Amygdala (tissue), 56 donors: ENCODE measurements at regions not wholly inside any gene's neighbourhood (a gene's known extent, or its start where the extent isn't known, plus 50 kb on each side); places are given as distances from the start of the nearest gene placed in this dataset.
A peak's percentile ranks its signal among the peaks of the same experiment; 100 is the strongest.
"Not testable (repeated sequence)": the region's sequence is repeated elsewhere in the genome, so short reads cannot be mapped to it uniquely, and the experiment has no call there.

ENCODE experiments used
- DNase-seq, 56 donors: peaks; one replicate each; lab custom pipeline; 2025; lab: John Stamatoyannopoulos, UW

DNA sequence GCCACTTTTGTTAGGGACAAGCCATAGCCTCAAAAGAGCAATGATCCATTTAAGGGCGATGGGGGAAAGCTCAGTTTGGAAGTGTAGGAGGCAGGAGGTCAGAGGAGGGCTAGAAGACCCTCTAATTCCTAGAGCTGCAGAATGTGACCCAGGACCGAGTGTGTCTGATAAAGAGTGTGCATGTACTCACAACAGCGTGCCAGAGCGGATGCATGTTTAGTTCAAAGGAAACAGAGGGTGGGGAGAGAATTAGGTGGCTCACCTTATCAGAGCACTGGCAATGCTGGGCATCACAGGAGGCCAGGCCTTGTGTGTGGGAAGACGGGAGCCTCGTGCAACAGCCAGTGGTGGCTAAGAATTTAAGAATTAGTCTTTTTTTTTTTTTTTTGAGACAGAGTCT, 133.9 kb upstream of the COBL start:
- no peak for DNase-seq

- DNase-seq: no peak
These were observed 130.2 kb upstream of the COBL start for GRCh38 chr7:51446785-51447184.

DNA sequence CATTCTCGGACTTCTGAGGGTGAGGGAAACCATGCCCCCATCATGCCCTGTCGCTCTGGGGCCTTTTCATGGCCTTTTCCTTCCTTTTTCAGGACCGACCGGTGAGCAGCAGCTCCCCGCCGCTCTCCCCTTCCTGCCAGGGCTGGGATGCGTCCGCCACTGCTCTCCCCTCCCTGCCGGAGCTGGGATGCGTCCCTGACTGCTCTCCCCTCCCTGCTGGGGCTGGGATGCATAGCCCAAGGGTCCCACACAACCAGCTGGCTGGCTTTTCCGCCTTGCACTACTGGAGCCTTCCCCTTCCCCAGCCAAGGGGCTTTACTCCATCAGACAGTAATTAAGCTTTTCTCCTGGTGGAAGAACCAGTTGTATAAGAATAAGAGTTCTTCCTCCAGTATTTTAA, 129.7 kb upstream of the COBL start:
- no peak for DNase-seq

GRCh38 chr7:51444936-51445335, 128.3 kb upstream of the COBL start:
- DNase-seq: no peak

DNA sequence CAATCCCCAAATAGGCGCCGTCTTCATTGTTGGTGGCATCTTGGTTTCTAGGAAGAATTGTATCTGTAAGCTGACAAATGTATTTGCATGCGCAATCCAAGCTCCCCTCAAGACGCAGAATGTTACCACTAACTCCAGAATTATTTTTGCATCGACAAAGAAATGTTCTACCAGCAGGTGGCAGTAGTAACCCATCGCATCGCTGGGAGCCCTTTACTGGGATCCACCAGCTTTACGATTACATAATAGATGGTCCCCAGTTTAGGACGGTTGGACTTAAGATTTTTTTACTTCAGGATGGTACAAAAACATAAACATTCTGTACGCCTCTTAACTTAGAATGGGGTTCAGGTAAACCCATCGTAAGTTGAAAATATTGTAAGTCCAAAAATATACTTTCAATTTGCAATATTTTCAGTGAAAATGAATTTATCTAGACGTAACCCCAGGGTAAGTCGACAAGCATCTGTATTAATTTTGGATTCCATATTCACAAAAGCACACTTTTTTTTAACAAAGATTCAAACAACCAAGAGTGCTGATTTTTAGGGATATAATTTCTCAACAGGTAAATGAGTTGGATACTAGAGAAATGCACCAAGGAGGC, 114.0 kb upstream of the COBL start:
- peak in 34 of 56 donors; percentile 1 to 70 (median 20) for DNase-seq

- peak in 4 of 56 donors; percentile 1 to 22 (median 4) for DNase-seq
These were observed 111.7 kb upstream of the COBL start for GRCh38 chr7:51428217-51428887.

- no peak for DNase-seq
These were observed 109.6 kb upstream of the COBL start for GRCh38 chr7:51426163-51426562.

DNA sequence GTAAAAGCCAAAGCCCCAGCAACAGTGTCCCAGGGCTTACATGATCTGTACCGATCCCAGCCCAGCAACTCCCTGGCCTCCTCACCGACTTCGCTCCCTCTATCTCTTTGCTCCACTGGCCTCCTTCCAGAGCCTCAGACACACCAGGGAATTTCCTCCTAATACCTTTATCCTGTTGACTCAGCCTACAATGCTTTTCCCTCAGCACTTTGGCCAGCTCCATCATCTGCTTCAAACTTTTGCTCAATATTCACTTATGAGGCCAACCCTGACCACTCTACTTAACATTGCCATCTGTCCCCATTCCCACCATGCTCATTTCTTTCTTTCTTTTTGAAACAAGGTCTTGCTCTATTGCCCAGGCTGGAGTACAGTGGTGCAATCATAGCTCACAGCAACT, 93.3 kb upstream of the COBL start:
- DNase-seq: not testable (repeated sequence)

DNA sequence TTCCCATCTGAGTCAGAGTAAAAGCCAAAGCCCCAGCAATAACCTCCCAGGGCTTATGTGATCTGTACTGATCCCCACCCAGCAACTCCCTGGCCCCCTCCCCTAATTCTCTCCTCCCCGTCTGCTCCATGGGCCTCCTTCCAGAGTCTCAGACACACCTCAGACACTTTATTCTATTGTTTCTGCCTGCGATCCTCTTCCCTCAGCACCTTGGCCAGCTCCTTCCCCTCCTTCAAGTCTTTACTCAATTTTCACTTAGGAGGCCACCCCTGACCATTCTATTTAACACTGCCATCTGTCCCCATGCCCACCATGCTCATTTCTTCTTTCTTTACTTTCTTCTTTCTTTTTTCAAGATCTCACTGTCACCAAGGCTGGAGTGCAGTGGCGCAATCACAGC, 81.0 kb upstream of the COBL start:
- not testable (repeated sequence) for DNase-seq

- not testable (repeated sequence) for DNase-seq
These were observed 76.4 kb upstream of the COBL start for GRCh38 chr7:51393003-51393402.

DNA sequence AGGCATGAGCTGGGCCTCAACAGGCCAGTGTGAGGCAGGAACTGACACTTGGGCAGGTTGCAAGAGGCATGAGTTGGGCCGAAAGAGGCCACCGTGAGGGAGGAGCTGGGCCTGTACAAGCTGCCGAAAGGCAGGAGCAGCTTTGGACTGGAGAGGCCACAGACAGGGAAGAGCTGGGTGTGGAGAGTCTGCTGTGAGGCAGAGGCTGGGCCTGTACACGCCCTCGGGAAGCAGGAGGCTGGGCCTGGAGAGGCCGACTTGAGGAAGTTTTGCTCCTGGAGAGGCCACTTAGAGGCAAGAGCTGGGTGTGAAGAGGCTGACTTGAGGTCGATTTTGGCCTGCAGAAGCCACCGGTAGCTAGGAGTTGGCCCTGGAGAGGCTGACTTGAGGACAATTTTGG, 73.3 kb upstream of the COBL start:
- DNase-seq: not testable (repeated sequence)

DNA sequence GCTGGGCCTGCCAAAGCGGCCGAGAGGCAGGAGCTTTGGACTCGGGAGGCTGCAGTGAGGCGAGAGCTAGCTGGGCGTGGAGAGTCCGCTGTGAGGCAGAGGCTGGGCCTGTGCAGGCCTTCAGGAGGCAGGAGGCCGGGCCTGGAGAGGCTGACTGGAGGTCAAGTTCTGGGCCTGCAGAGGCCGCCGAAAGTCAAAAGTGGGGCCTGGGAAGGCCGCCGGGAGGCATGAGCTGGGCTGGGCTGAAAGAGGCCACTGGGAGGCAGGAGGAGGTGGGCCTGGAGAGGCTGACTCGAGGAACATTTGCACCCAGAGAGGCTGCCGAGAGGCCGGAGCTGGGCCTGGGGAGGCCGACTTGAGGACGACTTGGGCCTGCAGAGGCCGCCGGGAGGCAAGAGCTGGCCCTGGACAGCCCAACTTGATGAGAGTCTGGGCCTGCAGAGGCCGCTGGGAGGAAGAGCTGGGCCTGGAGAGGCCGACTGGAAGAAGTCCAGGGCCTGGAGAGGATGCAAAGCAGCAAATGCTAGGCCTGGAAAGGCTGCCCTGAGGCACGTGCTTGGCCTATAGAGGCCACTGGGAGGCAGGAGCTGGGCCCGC, 72.7 kb upstream of the COBL start:
- DNase-seq: not testable (repeated sequence)

DNA sequence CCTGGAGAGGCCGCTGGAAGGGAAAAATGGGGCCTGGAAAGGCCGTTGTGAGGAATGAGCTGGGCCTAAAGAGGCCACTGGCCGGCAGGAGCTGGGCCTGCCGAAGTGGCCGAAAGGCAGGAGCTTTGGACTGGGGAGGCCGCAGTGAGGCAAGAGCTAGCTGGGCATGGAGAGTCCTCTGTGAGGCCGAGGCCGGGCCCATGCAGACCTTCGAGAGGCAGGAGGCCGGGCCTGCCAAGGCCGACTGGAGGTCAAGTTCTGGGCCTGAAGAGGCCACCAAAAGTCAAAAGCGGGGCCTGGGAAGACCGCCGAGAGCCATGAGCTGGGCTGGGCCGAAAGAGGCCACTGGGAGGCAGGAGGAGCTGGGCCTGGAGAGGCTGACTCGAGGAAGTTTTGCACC, 71.6 kb upstream of the COBL start:
- not testable (repeated sequence) for DNase-seq

DNA sequence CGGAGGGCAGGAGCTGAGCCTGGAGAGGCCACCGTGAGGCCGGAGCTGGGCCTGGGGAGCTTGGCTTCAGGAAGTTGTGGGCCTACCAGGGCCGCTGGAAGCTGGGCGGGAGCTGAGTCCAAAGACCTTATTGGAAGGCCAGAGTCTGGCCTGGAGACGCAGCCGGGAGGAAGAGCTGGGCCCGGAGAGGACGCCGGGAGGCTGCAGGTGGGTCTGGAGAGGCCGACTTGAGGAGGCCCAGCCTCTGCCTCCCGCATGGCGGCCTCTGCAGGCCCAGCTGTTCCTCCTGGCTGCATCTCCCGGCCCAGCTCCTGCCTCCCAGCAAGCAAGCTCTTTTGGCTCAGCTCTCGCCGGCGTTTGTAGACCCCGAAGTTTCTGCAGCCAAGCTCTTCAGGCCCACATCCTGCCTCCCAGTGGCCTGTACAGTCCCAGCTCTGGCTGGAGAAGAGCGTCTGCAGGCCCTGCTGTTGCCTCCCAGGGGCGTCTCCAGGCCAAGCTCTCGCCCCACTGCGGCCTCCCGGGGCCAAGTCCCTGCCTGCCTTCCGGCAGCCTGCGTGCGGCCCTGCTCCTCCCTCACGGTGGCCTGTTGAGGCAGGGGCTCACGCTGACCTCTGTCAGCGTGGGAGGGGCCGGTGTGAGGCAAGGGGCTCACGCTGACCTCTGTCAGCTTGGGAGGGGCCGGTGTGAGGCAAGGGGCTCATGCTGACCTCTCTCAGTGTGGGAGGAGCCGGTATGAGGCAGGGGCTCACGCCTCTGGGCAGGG, 70.4 kb upstream of the COBL start:
- not testable (repeated sequence) for DNase-seq

GRCh38 chr7:51386184-51386583, 69.6 kb upstream of the COBL start:
- DNase-seq: not testable (repeated sequence)

- not testable (repeated sequence) for DNase-seq
These were observed 65.6 kb upstream of the COBL start for GRCh38 chr7:51382243-51382642.

GRCh38 chr7:51376420-51377092, 59.9 kb upstream of the COBL start:
- no peak for DNase-seq

DNA sequence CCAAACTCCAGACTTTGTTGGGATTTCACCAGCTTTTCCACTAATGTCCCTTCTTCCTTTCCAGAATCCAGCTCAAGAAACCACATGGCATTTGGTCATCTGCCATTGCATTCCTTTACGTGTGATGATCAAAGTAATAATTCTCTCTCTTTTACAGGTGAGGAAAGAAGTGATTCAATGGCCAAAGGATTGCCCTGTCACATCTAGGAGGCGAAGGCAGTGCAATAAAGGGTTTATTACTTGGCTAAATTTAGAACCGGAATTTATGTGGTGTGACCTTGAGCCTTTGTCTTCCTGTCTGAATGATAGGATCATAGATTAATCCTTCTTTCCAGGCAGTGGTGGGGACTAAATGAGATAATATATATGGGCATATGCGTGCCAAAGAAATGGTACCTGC, 58.3 kb upstream of the COBL start:
- no peak for DNase-seq

- DNase-seq: not testable (repeated sequence)
These were observed 57.0 kb upstream of the COBL start for GRCh38 chr7:51373607-51374006.

GRCh38 chr7:51369746-51370145, 53.1 kb upstream of the COBL start:
- DNase-seq: no peak

GRCh38 chr7:51369228-51369627, 52.6 kb upstream of the COBL start:
- DNase-seq: not testable (repeated sequence)
